Thyroid gland (tissue), 4 donors: ENCODE measurements at regions not wholly inside any gene's neighbourhood (a gene's known extent, or its start where the extent isn't known, plus 50 kb on each side); places are given as distances from the start of the nearest gene placed in this dataset.

Source experiments
- DNase-seq, 2 donors: peaks; one replicate each; pipeline ENCODE4 v3.0.0-alpha.2; 2019
- H3K27ac ChIP-seq, 3 donors: fragments of 200-600 bp; sonication (generic); 1 replicate in 2 of 3; 2 replicates in 1 of 3; pipeline ENCODE4 v1.5.1; 2016 to 2019; ENCODE audit warnings: mild to moderate bottlenecking in 1 of 3, moderate library complexity in 1 of 3
- H3K27me3 ChIP-seq: fragments of 200-600 bp; sonication (generic); one replicate; pipeline ENCODE4 v1.5.1; 2019
- H3K36me3 ChIP-seq, 2 donors: fragments of 200-600 bp; sonication (generic); one replicate each; pipeline ENCODE4 v1.5.1; 2016 to 2019
- H3K4me1 ChIP-seq, 2 donors: fragments of 200-600 bp; sonication (generic); one replicate each; pipeline ENCODE4 v1.5.1; 2017 to 2019
- H3K4me3 ChIP-seq, 3 donors: fragments of 200-600 bp; sonication (generic); replicated peaks in 1 of 3; 1 replicate in 2 of 3; 2 replicates in 1 of 3; pipeline ENCODE4 v1.5.1; 2016; ENCODE audit warnings: mild to moderate bottlenecking in 1 of 3
- H3K9me3 ChIP-seq: fragments of 200-600 bp; sonication (generic); one replicate; pipeline ENCODE4 v1.5.1; 2017
- POLR2A ChIP-seq, 2 donors: fragments of 450-650 bp; IDR thresholded peaks; one replicate each; pipeline ENCODE4 v1.6.1; 2017; ENCODE audit warnings: antibody characterized with exemption in 2 of 2, mild to moderate bottlenecking in 2 of 2, moderate library complexity in 1 of 2
- WGBS, 2 donors: methylation state at CpG; one replicate each; pipeline ENCODE4 v1.1.5; 2017; 5-methylcytosine and 5-hydroxymethylcytosine counted together
- intact Hi-C: fragments of 100-400 bp; cut with DNase I; formaldehyde crosslinking; loops from one replicate; pipeline ENCODE4 v1.15.1; 2023
- TF ChIP-seq, protein P1 (sequence below), 6 experiments: fragments of 200-600 bp in 3 of 6; fragments of 450-650 bp in 3 of 6; sonication (generic) in 3 of 6; IDR thresholded peaks; one replicate each; pipeline ENCODE4 v1.5.1; 2016 to 2019; ENCODE audit warnings: antibody characterized with exemption in 6 of 6, mild to moderate bottlenecking in 2 of 6, inconsistent platforms in 1 of 6, moderate library complexity in 1 of 6

DNA sequence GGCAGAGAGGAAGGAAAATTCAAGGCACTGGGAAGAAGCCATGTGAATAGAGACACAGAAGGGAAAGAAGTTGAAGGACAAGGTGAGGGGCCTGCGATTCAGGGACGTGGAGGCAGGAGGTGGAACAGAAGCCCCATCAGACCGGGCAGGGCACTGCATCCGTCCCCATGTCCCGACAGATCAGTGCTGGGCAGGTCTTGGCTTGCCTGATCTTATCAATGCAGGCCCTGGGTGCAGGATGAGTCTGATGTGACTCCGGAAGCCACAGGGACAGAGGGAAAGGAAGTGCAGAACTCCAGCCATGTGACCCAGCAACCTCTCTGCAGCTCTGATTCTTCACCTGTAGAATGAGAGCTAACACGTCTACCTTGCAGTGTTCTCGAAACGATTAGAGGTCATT lies 136.2 kb upstream of the CTBP2 start:
- no peaks in the 10 kb centered on the region for H3K4me1 ChIP-seq
- TF ChIP-seq, protein P1, sequence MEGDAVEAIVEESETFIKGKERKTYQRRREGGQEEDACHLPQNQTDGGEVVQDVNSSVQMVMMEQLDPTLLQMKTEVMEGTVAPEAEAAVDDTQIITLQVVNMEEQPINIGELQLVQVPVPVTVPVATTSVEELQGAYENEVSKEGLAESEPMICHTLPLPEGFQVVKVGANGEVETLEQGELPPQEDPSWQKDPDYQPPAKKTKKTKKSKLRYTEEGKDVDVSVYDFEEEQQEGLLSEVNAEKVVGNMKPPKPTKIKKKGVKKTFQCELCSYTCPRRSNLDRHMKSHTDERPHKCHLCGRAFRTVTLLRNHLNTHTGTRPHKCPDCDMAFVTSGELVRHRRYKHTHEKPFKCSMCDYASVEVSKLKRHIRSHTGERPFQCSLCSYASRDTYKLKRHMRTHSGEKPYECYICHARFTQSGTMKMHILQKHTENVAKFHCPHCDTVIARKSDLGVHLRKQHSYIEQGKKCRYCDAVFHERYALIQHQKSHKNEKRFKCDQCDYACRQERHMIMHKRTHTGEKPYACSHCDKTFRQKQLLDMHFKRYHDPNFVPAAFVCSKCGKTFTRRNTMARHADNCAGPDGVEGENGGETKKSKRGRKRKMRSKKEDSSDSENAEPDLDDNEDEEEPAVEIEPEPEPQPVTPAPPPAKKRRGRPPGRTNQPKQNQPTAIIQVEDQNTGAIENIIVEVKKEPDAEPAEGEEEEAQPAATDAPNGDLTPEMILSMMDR (IDR thresholded peaks at IDR 0.05) = no peak
- TF ChIP-seq POLR2A (IDR thresholded peaks at IDR 0.05) = no peak
- no peak overlapping the region for H3K4me3 ChIP-seq
- DNase-seq = no peak
- intact Hi-C loops = no loop called here
- WGBS, 2 donors = 81 to 82% methylated on average over 9 of the region's 9 CpGs
- H3K27me3 ChIP-seq = no peaks in the 10 kb centered on the region
- no peaks in the 10 kb centered on the region for H3K9me3 ChIP-seq
- H3K27ac ChIP-seq = no peak overlapping the region
- no peaks in the 10 kb centered on the region for H3K36me3 ChIP-seq

DNA sequence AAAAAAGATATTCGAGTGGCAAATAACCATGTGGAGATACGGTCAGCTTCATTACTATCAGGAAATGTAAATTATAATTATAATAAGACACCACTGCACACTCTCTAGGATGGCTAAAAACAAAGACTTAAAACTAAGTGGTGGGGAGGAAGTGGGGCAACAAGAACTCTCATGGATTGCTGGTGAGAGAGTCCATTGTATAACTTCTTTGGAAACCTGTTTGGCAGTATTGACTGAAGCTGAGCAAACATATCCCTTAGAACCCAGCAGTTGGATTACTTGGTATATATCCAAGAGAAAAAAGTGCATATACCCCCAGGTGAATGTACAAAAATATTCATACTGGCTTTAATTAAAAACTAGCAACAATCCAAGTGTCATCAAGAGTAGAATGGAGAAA lies 133.7 kb upstream of the CTBP2 start:
- no peaks in the 10 kb centered on the region for H3K27me3 ChIP-seq
- no peak overlapping the region for H3K27ac ChIP-seq
- H3K36me3 ChIP-seq = no peaks in the 10 kb centered on the region
- no peak for DNase-seq
- 87 to 88% methylated on average over 2 of the region's 2 CpGs for WGBS, 2 donors
- no peak for TF ChIP-seq POLR2A (IDR thresholded peaks at IDR 0.05)
- TF ChIP-seq, protein P1 (IDR thresholded peaks at IDR 0.05) = no peak
- no peaks in the 10 kb centered on the region for H3K9me3 ChIP-seq
- intact Hi-C loops = no loop called here
- H3K4me1 ChIP-seq = no peaks in the 10 kb centered on the region
- no peak overlapping the region for H3K4me3 ChIP-seq

DNA sequence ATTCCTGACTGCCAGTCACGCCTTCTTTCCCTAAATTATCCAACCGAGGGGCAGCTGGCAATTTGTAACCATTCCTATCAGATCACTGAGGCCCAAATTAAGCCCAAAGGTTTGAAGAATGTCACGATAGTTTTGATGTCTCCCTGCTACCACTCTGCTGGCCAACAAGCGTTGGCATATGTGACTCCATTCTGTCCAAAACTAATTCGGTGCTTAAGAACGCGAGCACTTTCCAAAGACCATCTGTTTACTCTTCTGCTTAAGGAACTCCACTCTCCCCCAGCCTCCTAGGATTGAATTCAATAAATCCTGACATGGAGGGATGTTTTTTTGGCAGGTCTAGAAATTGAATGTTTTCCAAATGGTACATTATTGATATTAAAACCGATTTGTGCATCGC lies 131.5 kb upstream of the CTBP2 start:
- no peak for DNase-seq
- no peaks in the 10 kb centered on the region for H3K36me3 ChIP-seq
- H3K9me3 ChIP-seq = no peaks in the 10 kb centered on the region
- no peaks in the 10 kb centered on the region for H3K4me1 ChIP-seq
- no peak overlapping the region for H3K4me3 ChIP-seq
- H3K27ac ChIP-seq = no peak overlapping the region
- TF ChIP-seq, protein P1 (IDR thresholded peaks at IDR 0.05) = no peak
- TF ChIP-seq POLR2A (IDR thresholded peaks at IDR 0.05) = no peak
- no peaks in the 10 kb centered on the region for H3K27me3 ChIP-seq
- intact Hi-C loops = no loop called here
- 73 to 75% methylated on average over 9 of the region's 9 CpGs for whole genome bisulfite sequencing, 2 donors

DNA sequence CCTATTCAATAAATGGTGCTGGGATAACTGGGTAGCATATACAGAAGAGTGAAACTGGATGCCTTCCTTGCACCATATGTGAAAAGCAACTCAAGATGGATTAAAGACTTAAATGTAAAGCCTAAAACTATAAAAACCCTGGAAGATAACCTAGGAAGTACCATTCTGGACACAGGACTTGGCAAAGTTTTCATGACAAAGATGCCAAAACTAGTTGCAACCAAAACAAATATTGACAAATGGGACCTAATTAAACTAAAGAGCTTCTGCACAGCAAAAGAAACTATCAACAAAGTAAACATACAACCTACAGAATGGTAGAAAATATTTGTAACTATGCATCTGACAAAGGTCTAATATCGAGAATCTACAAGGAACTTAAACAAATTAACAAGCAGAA lies 129.1 kb upstream of the CTBP2 start:
- no peaks in the 10 kb centered on the region for H3K36me3 ChIP-seq
- no peak for DNase-seq
- H3K9me3 ChIP-seq = no peaks in the 10 kb centered on the region
- H3K27ac ChIP-seq = no peak overlapping the region
- no peak for TF ChIP-seq POLR2A (IDR thresholded peaks at IDR 0.05)
- TF ChIP-seq, protein P1 (IDR thresholded peaks at IDR 0.05) = no peak
- H3K27me3 ChIP-seq = no peaks in the 10 kb centered on the region
- intact Hi-C loops = no loop called here
- H3K4me1 ChIP-seq = no peaks in the 10 kb centered on the region
- H3K4me3 ChIP-seq = no peak overlapping the region
- WGBS, 2 donors = 86 to 88% methylated on average over 1 of the region's 1 CpG

DNA sequence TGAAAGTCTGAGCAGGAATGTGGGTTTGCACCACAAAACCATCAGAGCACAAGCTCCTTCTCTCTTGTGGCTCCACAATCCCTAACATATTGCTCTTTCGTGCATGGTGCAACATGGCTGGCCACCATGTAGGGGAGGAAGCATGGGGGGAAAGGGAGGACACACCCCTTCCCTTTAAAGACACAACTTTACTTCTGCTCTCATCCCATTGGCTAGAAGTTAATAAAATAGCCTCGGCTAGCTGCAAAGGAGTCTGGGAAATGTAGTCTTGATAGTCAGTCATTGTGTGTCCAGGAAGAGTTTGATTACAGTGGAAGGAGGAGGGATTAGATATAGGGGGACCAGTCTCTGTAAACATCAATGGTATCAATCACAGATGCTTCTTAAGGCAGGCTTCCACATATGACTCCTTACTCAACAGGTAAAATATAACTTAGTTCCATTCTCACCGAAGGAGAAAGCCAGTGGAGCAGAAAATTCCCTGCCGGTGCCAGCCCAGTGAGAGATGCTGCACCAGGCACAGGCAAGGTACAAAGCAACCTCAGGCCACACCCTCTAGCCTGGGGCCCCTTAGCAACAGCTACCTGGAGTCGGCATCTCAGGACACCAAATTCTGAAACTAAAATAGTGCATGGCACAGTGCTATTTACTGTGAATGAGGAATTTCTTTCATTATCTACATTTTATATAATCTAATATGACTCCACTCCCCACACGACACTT lies 124.7 kb upstream of the CTBP2 start:
- intact Hi-C loops = no loop called here
- no peak overlapping the region for H3K4me3 ChIP-seq
- H3K9me3 ChIP-seq = no peaks in the 10 kb centered on the region
- no peaks in the 10 kb centered on the region for H3K4me1 ChIP-seq
- no peak for DNase-seq
- TF ChIP-seq POLR2A (IDR thresholded peaks at IDR 0.05) = no peak
- TF ChIP-seq, protein P1 (IDR thresholded peaks at IDR 0.05) = no peak
- no peaks in the 10 kb centered on the region for H3K36me3 ChIP-seq
- WGBS, 2 donors = 49 to 61% methylated on average over 6 of the region's 6 CpGs
- H3K27me3 ChIP-seq = no peaks in the 10 kb centered on the region
- no peak overlapping the region for H3K27ac ChIP-seq
